SW 1271 (cell line): ENCODE measurements at regions not wholly inside any gene's neighbourhood (a gene's known extent, or its start where the extent isn't known, plus 50 kb on each side); places are given as distances from the start of the nearest gene placed in this dataset.

Experiments
- DNase-seq, 2 experiments: peaks; one replicate each; lab custom pipeline; 2025; lab: John Stamatoyannopoulos, UW

- no peak for DNase-seq
Observed at GRCh38 chr6:147712841-147713240, 204.4 kb downstream of the SAMD5 start.

GRCh38 chr6:147715035-147715434 lies 206.5 kb downstream of the SAMD5 start:
- no peak for DNase-seq

- DNase-seq, result no peak
Observed at GRCh38 chr6:147716434-147716833, 207.9 kb downstream of the SAMD5 start.

- DNase-seq, result no peak
Observed at GRCh38 chr6:147717991-147718390, 209.5 kb downstream of the SAMD5 start.

- DNase-seq, result no peak
Observed at GRCh38 chr6:147722158-147722557, 213.7 kb downstream of the SAMD5 start.

GRCh38 chr6:147724454-147724853 lies 216.0 kb downstream of the SAMD5 start:
- no peak for DNase-seq

GRCh38 chr6:147726342-147726741 lies 217.9 kb downstream of the SAMD5 start:
- no peak for DNase-seq

GRCh38 chr6:147728903-147729302 lies 220.4 kb downstream of the SAMD5 start:
- no peak for DNase-seq

GRCh38 chr6:147733686-147734085 lies 225.2 kb downstream of the SAMD5 start:
- DNase-seq, result no peak

GRCh38 chr6:147734151-147734550 lies 225.7 kb downstream of the SAMD5 start:
- DNase-seq, result no peak

- DNase-seq, result no peak
Observed at GRCh38 chr6:147735924-147736323, 227.4 kb downstream of the SAMD5 start.

GRCh38 chr6:147737115-147737514 lies 228.6 kb downstream of the SAMD5 start:
- DNase-seq, result no peak

GRCh38 chr6:147738099-147738498 lies 229.6 kb downstream of the SAMD5 start:
- no peak for DNase-seq

- DNase-seq, result no peak
Observed at GRCh38 chr6:147738516-147739162, 230.1 kb downstream of the SAMD5 start.

GRCh38 chr6:147740326-147740725 lies 231.8 kb downstream of the SAMD5 start:
- DNase-seq, result no peak

GRCh38 chr6:147740916-147741315 lies 232.4 kb downstream of the SAMD5 start:
- DNase-seq, result no peak

- no peak for DNase-seq
Observed at GRCh38 chr6:147741389-147741788, 232.9 kb downstream of the SAMD5 start.

GRCh38 chr6:147742440-147742839 lies 233.9 kb downstream of the SAMD5 start:
- DNase-seq, result no peak

- DNase-seq, result no peak
Observed at GRCh38 chr6:147744012-147744411, 235.5 kb downstream of the SAMD5 start.

- no peak for DNase-seq
Observed at GRCh38 chr6:147749331-147749730, 240.8 kb downstream of the SAMD5 start.

GRCh38 chr6:147750413-147750812 lies 241.9 kb downstream of the SAMD5 start:
- DNase-seq, result no peak

GRCh38 chr6:147751232-147751631 lies 242.7 kb downstream of the SAMD5 start:
- DNase-seq, result no peak

- DNase-seq, result no peak
Observed at GRCh38 chr6:147752689-147753403, 244.4 kb downstream of the SAMD5 start.

GRCh38 chr6:147755999-147756398 lies 247.5 kb downstream of the SAMD5 start:
- DNase-seq, result no peak
